ENCODE measurements at regions not wholly inside any gene's neighbourhood (a gene's known extent, or its start where the extent isn't known, plus 50 kb on each side); places are given as distances from the start of the nearest gene placed in this dataset.

- ChIA-PET POLR2A (ENCODE audit: unreplicated experiment) (no interaction called here), CTCF (no interaction called here)
- Histone ChIP-seq H3K4me2 (no peak overlapping the region), H3K4me3 (no peak overlapping the region), H3K27ac (no peak overlapping the region), H2AFZ (no peak overlapping the region), H4K20me1 (ENCODE audit: insufficient read depth) (no peaks in the 10 kb centered on the region), H3K27me3 (ENCODE audit: insufficient read depth, low read depth) (no peaks in the 10 kb centered on the region), H3K79me2 (ENCODE audit: low read depth) (no peaks in the 10 kb centered on the region), H3F3A (ENCODE audit: insufficient read depth, low read depth) (no peaks in the 10 kb centered on the region), H3K9me3 (ENCODE audit: insufficient read depth, low read depth) (no peaks in the 10 kb centered on the region), H3K4me1 (replicated peaks; ENCODE audit: insufficient read depth) (peaks cover 7% of the 10 kb centered on the region; the same call in 1 of the 2 replicates), H3K9me2 (ENCODE audit: insufficient read depth) (no peaks in the 10 kb centered on the region), H3K36me3 (ENCODE audit: low read depth) (no peaks in the 10 kb centered on the region)
- intact Hi-C loops (cut with micrococcal nuclease; ENCODE audit: unreplicated experiment) = no loop called here
- no peak for DNase-seq
- no TSS peak for BruUV-seq (replicated peaks)
- TF ChIP-seq CTCF (conservative IDR thresholded peaks at IDR 0.05) = no peak
- no peak for TF ChIP-seq EZH2 (IDR thresholded peaks at IDR 0.05; ENCODE audit: low read depth)
Measured at GRCh38 chr12:66033151-66033550, 97.4 kb downstream of the LLPH start.

GRCh38 chr12:66032739-66033138 is 97.8 kb downstream of the LLPH start:
- Histone ChIP-seq H3K36me3 (ENCODE audit: low read depth) (no peaks in the 10 kb centered on the region), H3K79me2 (ENCODE audit: low read depth) (no peaks in the 10 kb centered on the region), H4K20me1 (ENCODE audit: insufficient read depth) (no peaks in the 10 kb centered on the region), H3K4me1 (replicated peaks; ENCODE audit: insufficient read depth) (peaks cover 7% of the 10 kb centered on the region; the same call in 1 of the 2 replicates), H3F3A (ENCODE audit: insufficient read depth, low read depth) (no peaks in the 10 kb centered on the region), H3K27ac (no peak overlapping the region), H3K9me3 (ENCODE audit: insufficient read depth, low read depth) (no peaks in the 10 kb centered on the region), H2AFZ (no peak overlapping the region), H3K9me2 (ENCODE audit: insufficient read depth) (no peaks in the 10 kb centered on the region), H3K4me2 (no peak overlapping the region), H3K4me3 (no peak overlapping the region), H3K27me3 (ENCODE audit: insufficient read depth, low read depth) (no peaks in the 10 kb centered on the region)
- intact Hi-C loops (cut with micrococcal nuclease; ENCODE audit: unreplicated experiment) = no loop called here
- no peak for TF ChIP-seq EZH2 (IDR thresholded peaks at IDR 0.05; ENCODE audit: low read depth)
- no TSS peak for BruUV-seq (replicated peaks)
- DNase-seq = no peak
- ChIA-PET POLR2A (ENCODE audit: unreplicated experiment) (no interaction called here), CTCF (no interaction called here)

GRCh38 chr12:66030217-66030781 is 100.3 kb downstream of the LLPH start:
- DNase-seq = no peak
- intact Hi-C loops (cut with micrococcal nuclease; ENCODE audit: unreplicated experiment) = no loop called here
- BruUV-seq (replicated peaks) = no TSS peak
- H3F3A ChIP-seq (ENCODE audit: insufficient read depth, low read depth) = no peaks in the 10 kb centered on the region
- no peak for TF ChIP-seq EZH2 (IDR thresholded peaks at IDR 0.05; ENCODE audit: low read depth)
- TF ChIP-seq CTCF (conservative IDR thresholded peaks at IDR 0.05) = no peak
- no peaks in the 10 kb centered on the region for H4K20me1 ChIP-seq (ENCODE audit: insufficient read depth)
- H3K9me3 ChIP-seq (ENCODE audit: insufficient read depth, low read depth) = no peaks in the 10 kb centered on the region
- no peaks in the 10 kb centered on the region for H3K27me3 ChIP-seq (ENCODE audit: insufficient read depth, low read depth)
- no peaks in the 10 kb centered on the region for H3K79me2 ChIP-seq (ENCODE audit: low read depth)
- ChIA-PET POLR2A (ENCODE audit: unreplicated experiment) (interaction anchor here (0.6 kb wide), 1 partner anchor 82 kb away, joined by 3 read pairs; no protein-coding TSS in a partner anchor), CTCF (no interaction called here)
- no peaks in the 10 kb centered on the region for H3K36me3 ChIP-seq (ENCODE audit: low read depth)
- H3K4me1 ChIP-seq (replicated peaks; ENCODE audit: insufficient read depth) = no peaks in the 10 kb centered on the region
- no peak overlapping the region for H2AFZ ChIP-seq
- H3K4me2 ChIP-seq = no peak overlapping the region
- H3K4me3 ChIP-seq = no peak overlapping the region
- H3K27ac ChIP-seq = no peak overlapping the region
- H3K9me2 ChIP-seq (ENCODE audit: insufficient read depth) = no peaks in the 10 kb centered on the region

GRCh38 chr12:66028390-66028789 is 102.2 kb downstream of the LLPH start:
- no peaks in the 10 kb centered on the region for H3K79me2 ChIP-seq (ENCODE audit: low read depth)
- POLR2A ChIA-PET (ENCODE audit: unreplicated experiment) = no interaction called here

More at GRCh38 chr12:66028390-66028789, 102.2 kb downstream of the LLPH start:
- Histone ChIP-seq H3K36me3 (ENCODE audit: low read depth) (no peaks in the 10 kb centered on the region), H2AFZ (no peak overlapping the region), H3K4me1 (replicated peaks; ENCODE audit: insufficient read depth) (no peaks in the 10 kb centered on the region), H3F3A (ENCODE audit: insufficient read depth, low read depth) (no peaks in the 10 kb centered on the region), H3K27me3 (ENCODE audit: insufficient read depth, low read depth) (no peaks in the 10 kb centered on the region), H3K9me2 (ENCODE audit: insufficient read depth) (no peaks in the 10 kb centered on the region), H4K20me1 (ENCODE audit: insufficient read depth) (no peaks in the 10 kb centered on the region), H3K9me3 (ENCODE audit: insufficient read depth, low read depth) (no peaks in the 10 kb centered on the region), H3K4me2 (no peak overlapping the region), H3K27ac (no peak overlapping the region), H3K4me3 (no peak overlapping the region)
- intact Hi-C loops (cut with micrococcal nuclease; ENCODE audit: unreplicated experiment) = no loop called here
- no peak for DNase-seq
- no TSS peak for BruUV-seq (replicated peaks)
- TF ChIP-seq EZH2 (IDR thresholded peaks at IDR 0.05; ENCODE audit: low read depth) = no peak
- no peak for TF ChIP-seq CTCF (conservative IDR thresholded peaks at IDR 0.05)
- CTCF ChIA-PET = no interaction called here

Data from PC-9 (cell line).